Adrenal gland (tissue), 5 donors: ENCODE measurements at regions not wholly inside any gene's neighbourhood (a gene's known extent, or its start where the extent isn't known, plus 50 kb on each side); places are given as distances from the start of the nearest gene placed in this dataset.

Experiments used
- CTCF ChIP-seq, 6 experiments: fragments of 450-650 bp in 4 of 6; fragments of 200-600 bp in 2 of 6; sonication (generic) in 1 of 6; IDR thresholded peaks; 1 replicate in 5 of 6; 2 replicates in 1 of 6; pipeline versions ENCODE4 v1.5.1 to v1.8.0; 2016 to 2021; ENCODE audit warnings: antibody characterized with exemption in 6 of 6, mild to moderate bottlenecking in 2 of 6, moderate library complexity in 1 of 6
- POLR2A ChIP-seq, 2 donors: fragments of 450-650 bp; IDR thresholded peaks; one replicate each; pipeline ENCODE4 v1.6.1; 2017; ENCODE audit warnings: antibody characterized with exemption in 2 of 2, mild to moderate bottlenecking in 2 of 2, moderate library complexity in 1 of 2
- donor health status: DM: no; HTN: no; CAD: no.

- TF ChIP-seq CTCF (IDR thresholded peaks at IDR 0.05) (no peak), POLR2A (IDR thresholded peaks at IDR 0.05) (no peak)
These were observed 182.2 kb downstream of the ETS1 start for GRCh38 chr11:128405112-128405511.
